OCI-LY7 (cell line): ENCODE measurements at regions not wholly inside any gene's neighbourhood (a gene's known extent, or its start where the extent isn't known, plus 50 kb on each side); places are given as distances from the start of the nearest gene placed in this dataset.

ENCODE experiments used
- EZH2phosphoT487 ChIP-seq: fragments of 200-600 bp; sonication (generic); IDR thresholded peaks from 2 replicates; pipeline ENCODE4 v1.6.1; 2018; ENCODE audit warnings: low read depth, borderline replicate concordance, mild to moderate bottlenecking, mixed run types, antibody characterized with exemption, low read length, moderate library complexity, mixed read lengths
- TF ChIP-seq, protein P1 (sequence below): fragments of 200-600 bp; sonication (generic); conservative IDR thresholded peaks from 2 replicates; pipeline ENCODE4 v1.5.1; 2014; ENCODE audit warnings: mild to moderate bottlenecking, antibody characterized with exemption, low read length, moderate library complexity, mixed read lengths

- TF ChIP-seq, protein P1, sequence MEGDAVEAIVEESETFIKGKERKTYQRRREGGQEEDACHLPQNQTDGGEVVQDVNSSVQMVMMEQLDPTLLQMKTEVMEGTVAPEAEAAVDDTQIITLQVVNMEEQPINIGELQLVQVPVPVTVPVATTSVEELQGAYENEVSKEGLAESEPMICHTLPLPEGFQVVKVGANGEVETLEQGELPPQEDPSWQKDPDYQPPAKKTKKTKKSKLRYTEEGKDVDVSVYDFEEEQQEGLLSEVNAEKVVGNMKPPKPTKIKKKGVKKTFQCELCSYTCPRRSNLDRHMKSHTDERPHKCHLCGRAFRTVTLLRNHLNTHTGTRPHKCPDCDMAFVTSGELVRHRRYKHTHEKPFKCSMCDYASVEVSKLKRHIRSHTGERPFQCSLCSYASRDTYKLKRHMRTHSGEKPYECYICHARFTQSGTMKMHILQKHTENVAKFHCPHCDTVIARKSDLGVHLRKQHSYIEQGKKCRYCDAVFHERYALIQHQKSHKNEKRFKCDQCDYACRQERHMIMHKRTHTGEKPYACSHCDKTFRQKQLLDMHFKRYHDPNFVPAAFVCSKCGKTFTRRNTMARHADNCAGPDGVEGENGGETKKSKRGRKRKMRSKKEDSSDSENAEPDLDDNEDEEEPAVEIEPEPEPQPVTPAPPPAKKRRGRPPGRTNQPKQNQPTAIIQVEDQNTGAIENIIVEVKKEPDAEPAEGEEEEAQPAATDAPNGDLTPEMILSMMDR = no peak
- TF ChIP-seq EZH2phosphoT487 = no peak
Observed at GRCh38 chr12:45138609-45139008, 77.3 kb upstream of the ANO6 start.
